ENCODE measurements at regions not wholly inside any gene's neighbourhood (a gene's known extent, or its start where the extent isn't known, plus 50 kb on each side); places are given as distances from the start of the nearest gene placed in this dataset.

GRCh38 chr5:129378961-129379360 lies 81.1 kb upstream of the ADAMTS19 start:
- no peak for TF ChIP-seq CTCF (IDR thresholded peaks at IDR 0.05)
- WGBS (ENCODE audit: insufficient coverage) = no CpG with 5 or more reads among the region's 2 CpGs
- intact Hi-C loops (cut with micrococcal nuclease) = no loop called here
- no peak overlapping the region for H3K27ac Mint-ChIP-seq
- no peak for DNase-seq
- no peak overlapping the region for H3K4me3 Mint-ChIP-seq
- H4K20me1 ChIP-seq (ENCODE audit: insufficient read depth, low read length) = no peaks in the 10 kb centered on the region
- no peaks in the 10 kb centered on the region for H3K36me3 Mint-ChIP-seq
- H3K79me2 ChIP-seq (ENCODE audit: insufficient read depth, low read length) = no peaks in the 10 kb centered on the region
- no peaks in the 10 kb centered on the region for H3K4me1 Mint-ChIP-seq
- no peak overlapping the region for H3K9ac ChIP-seq (ENCODE audit: insufficient read depth, low read length, poor library complexity, severe bottlenecking)
- H3K4me3 ChIP-seq (replicated peaks in 1 of 3; ENCODE audit: low read depth in 2 of 3, low read length in 3 of 3) = no peak overlapping the region
- no peaks in the 10 kb centered on the region for H3K4me1 ChIP-seq (ENCODE audit: control insufficient read depth in 1 of 2, insufficient read depth in 2 of 2, low read length in 2 of 2)
- no peak overlapping the region for H3K27ac ChIP-seq (ENCODE audit: low read depth in 1 of 2, low read length in 2 of 2)
- no peaks in the 10 kb centered on the region for H3K27me3 ChIP-seq (ENCODE audit: control insufficient read depth in 2 of 2, insufficient read depth in 2 of 2, low read length in 2 of 2)
- no peak overlapping the region for H2AFZ ChIP-seq (ENCODE audit: insufficient read depth, low read depth, low read length, poor library complexity, severe bottlenecking)
- H3K9me3 ChIP-seq (replicated peaks in 1 of 2; ENCODE audit: control insufficient read depth in 1 of 2, insufficient read depth in 1 of 2, low read length in 2 of 2) = no peaks in the 10 kb centered on the region
- peaks cover 0 to 3% (median 0%) of the 10 kb centered on the region in 7 donors for H3K9me3 Mint-ChIP-seq
- no peaks in the 10 kb centered on the region for H3K36me3 ChIP-seq (replicated peaks in 1 of 2; ENCODE audit: control insufficient read depth in 1 of 2, insufficient read depth in 2 of 2, low read length in 2 of 2)
- no peaks in the 10 kb centered on the region for H3K27me3 Mint-ChIP-seq (ENCODE audit: low read depth in 3 of 3)
- no peak overlapping the region for H3K4me2 ChIP-seq (replicated peaks; ENCODE audit: extremely low read depth, low read length, poor library complexity, severe bottlenecking)

GRCh38 chr5:129379406-129379805 lies 80.7 kb upstream of the ADAMTS19 start:
- no peaks in the 10 kb centered on the region for H3K36me3 ChIP-seq (replicated peaks in 1 of 2; ENCODE audit: control insufficient read depth in 1 of 2, insufficient read depth in 2 of 2, low read length in 2 of 2)
- no peak overlapping the region for H3K4me2 ChIP-seq (replicated peaks; ENCODE audit: extremely low read depth, low read length, poor library complexity, severe bottlenecking)
- H3K4me3 ChIP-seq (replicated peaks in 1 of 3; ENCODE audit: low read depth in 2 of 3, low read length in 3 of 3) = no peak overlapping the region
- H3K4me1 ChIP-seq (ENCODE audit: control insufficient read depth in 1 of 2, insufficient read depth in 2 of 2, low read length in 2 of 2) = no peaks in the 10 kb centered on the region
- no peaks in the 10 kb centered on the region for H3K79me2 ChIP-seq (ENCODE audit: insufficient read depth, low read length)
- Mint-ChIP-seq H3K36me3 (no peaks in the 10 kb centered on the region), H3K9me3 (peaks cover 0 to 3% (median 0%) of the 10 kb centered on the region in 7 donors), H3K27me3 (ENCODE audit: low read depth in 3 of 3) (no peaks in the 10 kb centered on the region), H3K4me3 (no peak overlapping the region), H3K4me1 (no peaks in the 10 kb centered on the region), H3K27ac (no peak overlapping the region)
- H3K9me3 ChIP-seq (replicated peaks in 1 of 2; ENCODE audit: control insufficient read depth in 1 of 2, insufficient read depth in 1 of 2, low read length in 2 of 2) = no peaks in the 10 kb centered on the region
- no peaks in the 10 kb centered on the region for H4K20me1 ChIP-seq (ENCODE audit: insufficient read depth, low read length)
- 86% methylated on average over 1 of the region's 4 CpGs for WGBS (ENCODE audit: insufficient coverage)
- H3K27ac ChIP-seq (ENCODE audit: low read depth in 1 of 2, low read length in 2 of 2) = no peak overlapping the region
- intact Hi-C loops (cut with micrococcal nuclease) = no loop called here
- no peaks in the 10 kb centered on the region for H3K27me3 ChIP-seq (ENCODE audit: control insufficient read depth in 2 of 2, insufficient read depth in 2 of 2, low read length in 2 of 2)
- no peak for TF ChIP-seq CTCF (IDR thresholded peaks at IDR 0.05)
- H2AFZ ChIP-seq (ENCODE audit: insufficient read depth, low read depth, low read length, poor library complexity, severe bottlenecking) = no peak overlapping the region
- DNase-seq = no peak
- H3K9ac ChIP-seq (ENCODE audit: insufficient read depth, low read length, poor library complexity, severe bottlenecking) = no peak overlapping the region
